IPS DF 19.7 (cell line): ENCODE measurements at regions not wholly inside any gene's neighbourhood (a gene's known extent, or its start where the extent isn't known, plus 50 kb on each side); places are given as distances from the start of the nearest gene placed in this dataset.
"Not testable (repeated sequence)": the region's sequence is repeated elsewhere in the genome, so short reads cannot be mapped to it uniquely, and the experiment has no call there.

Experiments
- DNase-seq: peaks from one replicate; pipeline ENCODE4 v3.0.0-alpha.2; 2013; ENCODE audit warnings: low read depth, low spot score

GRCh38 chr11:69887330-69887729 is 68.1 kb upstream of the FGF3 start:
- no peak for DNase-seq

GRCh38 chr11:69887841-69888427 is 68.7 kb upstream of the FGF3 start:
- no peak for DNase-seq

- no peak for DNase-seq
Measured at GRCh38 chr11:69888483-69889181, 69.4 kb upstream of the FGF3 start.

- DNase-seq, result no peak
Measured at GRCh38 chr11:69889400-69890318, 70.4 kb upstream of the FGF3 start.

GRCh38 chr11:69890476-69890875 is 71.3 kb upstream of the FGF3 start:
- no peak for DNase-seq

GRCh38 chr11:69891421-69892236 is 72.4 kb upstream of the FGF3 start:
- no peak for DNase-seq

GRCh38 chr11:69892237-69892985 is 73.2 kb upstream of the FGF3 start:
- DNase-seq, result peak; percentile 70

- no peak for DNase-seq
Measured at GRCh38 chr11:69892986-69893555, 73.9 kb upstream of the FGF3 start.

- no peak for DNase-seq
Measured at GRCh38 chr11:69893631-69894030, 74.4 kb upstream of the FGF3 start.

- no peak for DNase-seq
Measured at GRCh38 chr11:69894181-69894611, 75.0 kb upstream of the FGF3 start.

- DNase-seq, result no peak
Measured at GRCh38 chr11:69894648-69895047, 75.4 kb upstream of the FGF3 start.

- DNase-seq, result no peak
Measured at GRCh38 chr11:69896250-69896649, 77.0 kb upstream of the FGF3 start.

GRCh38 chr11:69898123-69898522 is 78.9 kb upstream of the FGF3 start:
- no peak for DNase-seq

GRCh38 chr11:69899957-69900821 is 81.0 kb upstream of the FGF3 start:
- DNase-seq, result no peak

- DNase-seq, result not testable (repeated sequence)
Measured at GRCh38 chr11:69900822-69901302, 81.6 kb upstream of the FGF3 start.

- DNase-seq, result no peak
Measured at GRCh38 chr11:69902337-69902736, 83.1 kb upstream of the FGF3 start.

GRCh38 chr11:69903211-69903610 is 84.0 kb upstream of the FGF3 start:
- no peak for DNase-seq

- no peak for DNase-seq
Measured at GRCh38 chr11:69904161-69904973, 85.2 kb upstream of the FGF3 start.
